Endothelial cell of umbilical vein (primary cell): ENCODE measurements at regions not wholly inside any gene's neighbourhood (a gene's known extent, or its start where the extent isn't known, plus 50 kb on each side); places are given as distances from the start of the nearest gene placed in this dataset.

Experiments
- BruUV-seq: library from RNA; stranded (reverse); fragments of 400-500 nt; replicated peaks from 2 replicates; lab custom pipeline; 2021; lab: Mats Ljungman, UMichigan
- CTCF ChIA-PET: fragments of 300-600, 350-600 bp; sonication (Branson Sonifier 250); formaldehyde crosslinking; loops from one replicate; lab custom pipeline; 2021; ENCODE audit warnings: antibody characterized with exemption, inconsistent platforms; lab: Charles Lee
- POLR2A ChIA-PET: fragments of 300-600, 350-600 bp; sonication (Branson Sonifier 250); formaldehyde crosslinking; loops from one replicate; lab custom pipeline; 2021; ENCODE audit warnings: antibody characterized with exemption, inconsistent platforms; lab: Charles Lee
- DNase-seq: peaks from one replicate; pipeline ENCODE4 v3.0.0-alpha.2; 2011; ENCODE audit warnings: low read depth, low spot score
- FAIRE-seq: peaks from 2 replicates; lab custom pipeline; 2011; peaks lifted over from hg19 to GRCh38; lab: Jason Lieb, UNC
- H2AFZ ChIP-seq: 2 replicates; pipeline ENCODE4 v1.6.0; 2012; ENCODE audit warnings: low read depth, low read length, control low read depth, inconsistent platforms
- H3K27ac ChIP-seq: 2 replicates; pipeline ENCODE4 v1.5.1; 2011; ENCODE audit warnings: low read depth, mild to moderate bottlenecking, control low read depth, low read length, moderate library complexity; ENCODE audit not compliant: insufficient read depth
- H3K27me3 ChIP-seq, 2 experiments: 2 replicates each; pipeline versions ENCODE4 v1.6.0 to v1.6.1; 2011; ENCODE audit warnings: low read length in 2 of 2, mixed read lengths in 1 of 2; ENCODE audit not compliant: control insufficient read depth in 2 of 2, insufficient read depth in 2 of 2
- H3K36me3 ChIP-seq, 2 experiments: 2 replicates in 1 of 2; 3 replicates in 1 of 2; pipeline ENCODE4 v1.5.1; 2011; ENCODE audit warnings: low read length in 2 of 2, mild to moderate bottlenecking in 1 of 2, moderate library complexity in 1 of 2; ENCODE audit not compliant: control insufficient read depth in 2 of 2, insufficient read depth in 2 of 2; ENCODE audit errors: extremely low read depth in 1 of 2
- H3K4me1 ChIP-seq: 3 replicates; pipeline ENCODE4 v1.5.1; 2011; ENCODE audit warnings: mild to moderate bottlenecking, low read length; ENCODE audit not compliant: control insufficient read depth, insufficient read depth; ENCODE audit errors: extremely low read depth
- H3K4me2 ChIP-seq: 2 replicates; pipeline ENCODE4 v1.6.1; 2011; ENCODE audit warnings: low read length, control low read depth, mixed read lengths; ENCODE audit not compliant: insufficient read depth
- H3K4me3 ChIP-seq, 3 experiments: fragments of 200-600 bp in 1 of 3; sonication (generic), shearing (Covaris generic) in 1 of 3; replicated peaks in 1 of 3; 2 replicates each; pipeline ENCODE4 v1.5.1; 2011 to 2016; ENCODE audit warnings: control low read depth in 3 of 3, low read length in 3 of 3, mild to moderate bottlenecking in 2 of 3, inconsistent platforms in 1 of 3, low read depth in 1 of 3, moderate library complexity in 1 of 3; ENCODE audit not compliant: insufficient read depth in 1 of 3
- H3K79me2 ChIP-seq: 2 replicates; pipeline ENCODE4 v1.6.0; 2012; ENCODE audit warnings: low read length, inconsistent platforms; ENCODE audit not compliant: control insufficient read depth, insufficient read depth
- H3K9ac ChIP-seq: replicated peaks from 2 replicates; pipeline ENCODE3; 2011; ENCODE audit warnings: low read length, control low read depth; ENCODE audit not compliant: insufficient read depth; ENCODE audit errors: extremely low read depth
- H3K9me1 ChIP-seq: replicated peaks from 3 replicates; pipeline ENCODE4 v1.6.0; 2011; ENCODE audit warnings: mild to moderate bottlenecking, low read length; ENCODE audit not compliant: control insufficient read depth, insufficient read depth; ENCODE audit errors: extremely low read depth
- H3K9me3 ChIP-seq: replicated peaks from 2 replicates; pipeline ENCODE4 v1.5.1; 2012; ENCODE audit warnings: low read length, inconsistent platforms; ENCODE audit not compliant: control insufficient read depth, insufficient read depth
- H4K20me1 ChIP-seq: replicated peaks from 2 replicates; pipeline ENCODE3; 2011; ENCODE audit warnings: mild to moderate bottlenecking, low read length; ENCODE audit not compliant: control insufficient read depth, insufficient read depth; ENCODE audit errors: extremely low read depth
- EZH2 ChIP-seq: IDR thresholded peaks from 2 replicates; pipeline ENCODE4 v1.6.1; 2012; ENCODE audit warnings: borderline replicate concordance, low read depth, mild to moderate bottlenecking, moderate library complexity, low read length, inconsistent platforms; ENCODE audit not compliant: severe bottlenecking
- FOS ChIP-seq: IDR thresholded peaks from 2 replicates; pipeline ENCODE4 v1.6.1; 2011; ENCODE audit warnings: mild to moderate bottlenecking, low read length, moderate library complexity, borderline replicate concordance; ENCODE audit not compliant: insufficient read depth
- GATA2 ChIP-seq: IDR thresholded peaks from 2 replicates; pipeline ENCODE4 v1.7.0; 2011; ENCODE audit warnings: low read depth, mild to moderate bottlenecking, moderate library complexity, mixed read lengths, low read length; ENCODE audit not compliant: insufficient read length, insufficient read depth
- JUN ChIP-seq: IDR thresholded peaks from 2 replicates; pipeline ENCODE4 v1.6.1; 2011; ENCODE audit warnings: borderline replicate concordance, low read depth; ENCODE audit not compliant: insufficient read length, insufficient read depth
- MYC ChIP-seq: IDR thresholded peaks from one replicate; pipeline ENCODE4 v1.6.1; 2011; ENCODE audit warnings: mild to moderate bottlenecking, low read depth, low read length
- POLR2A ChIP-seq: IDR thresholded peaks from 2 replicates; pipeline ENCODE4 v1.6.1; 2012; ENCODE audit warnings: low read depth, mild to moderate bottlenecking, control low read depth, low read length
- POLR2AphosphoS5 ChIP-seq: IDR thresholded peaks from 2 replicates; pipeline ENCODE4 v1.6.1; 2012; ENCODE audit warnings: low read depth, mild to moderate bottlenecking, control low read depth, low read length, moderate library complexity; ENCODE audit not compliant: insufficient read depth
- dilution Hi-C: fragments of 300-500 bp; cut with MboI; formaldehyde crosslinking; loops from one replicate; pipeline ENCODE4 v1.15.0; 2019; ENCODE audit warnings: low sequenced_read_pairs; ENCODE audit not compliant: extremely low pct_ligation_motif_present
- intact Hi-C: fragments of 100-400 bp; cut with micrococcal nuclease; formaldehyde crosslinking; loops from one replicate; pipeline ENCODE4 v1.10.0; 2022
- TF ChIP-seq, protein P1 (sequence below), 2 donors: IDR thresholded peaks; 1 replicate in 1 of 2; 2 replicates in 1 of 2; pipeline ENCODE4 v1.5.1; 2011; ENCODE audit warnings: low read length in 2 of 2, mild to moderate bottlenecking in 2 of 2, moderate library complexity in 2 of 2, control low read depth in 1 of 2, inconsistent platforms in 1 of 2, low read depth in 1 of 2; ENCODE audit not compliant: insufficient read depth in 1 of 2; ENCODE audit errors: extremely low read depth in 1 of 2
- TF ChIP-seq, protein P2 (sequence below): IDR thresholded peaks from 2 replicates; pipeline ENCODE4 v1.6.1; 2011; ENCODE audit not compliant: insufficient read depth, insufficient read length

DNA sequence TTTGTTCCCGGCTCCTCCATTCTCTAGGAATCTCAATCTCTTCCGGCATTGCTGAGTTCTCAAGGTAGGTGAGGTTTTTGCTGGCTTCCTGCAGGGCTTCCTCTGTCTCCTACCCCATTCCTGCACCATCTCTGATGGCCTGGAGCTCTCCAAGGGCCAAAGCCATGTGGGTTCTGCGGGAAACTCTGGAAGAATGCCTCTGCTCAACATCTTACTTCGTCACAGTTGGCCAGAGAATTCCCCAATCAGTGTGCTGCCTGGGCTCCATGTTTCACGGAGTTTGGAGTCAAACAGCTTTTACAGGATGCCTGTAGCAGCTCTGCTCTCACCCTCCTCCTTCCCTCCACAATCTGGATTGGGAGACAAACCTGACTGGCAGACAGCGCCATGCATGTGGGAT is 253.9 kb upstream of the HES1 start:
- POLR2A ChIA-PET = no interaction called here

DNA sequence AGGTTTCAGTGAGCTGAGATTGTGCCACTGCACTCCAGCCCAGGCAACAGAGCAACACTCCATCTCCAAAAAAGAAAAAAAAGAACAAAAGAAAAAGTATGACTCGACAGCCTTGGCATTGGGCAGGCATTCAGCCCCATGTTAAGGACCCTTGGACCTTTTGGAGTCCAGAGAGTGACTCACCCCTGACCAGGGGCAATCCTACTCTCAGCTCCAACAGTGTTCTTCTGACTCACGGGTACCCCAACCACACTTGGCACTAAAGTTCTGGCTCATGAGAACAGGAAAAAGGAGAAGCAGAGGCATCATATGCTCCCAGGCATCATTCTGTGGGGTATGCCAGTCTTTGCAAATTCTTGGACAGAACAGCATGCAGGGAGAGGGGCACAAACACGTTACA is 252.4 kb upstream of the HES1 start:
- H4K20me1 ChIP-seq = no peaks in the 10 kb centered on the region
- H3K36me3 ChIP-seq = no peaks in the 10 kb centered on the region
- no peak overlapping the region for H2AFZ ChIP-seq
- DNase-seq = peak; percentile 16
- no peaks in the 10 kb centered on the region for H3K79me2 ChIP-seq
- TF ChIP-seq, protein P1, sequence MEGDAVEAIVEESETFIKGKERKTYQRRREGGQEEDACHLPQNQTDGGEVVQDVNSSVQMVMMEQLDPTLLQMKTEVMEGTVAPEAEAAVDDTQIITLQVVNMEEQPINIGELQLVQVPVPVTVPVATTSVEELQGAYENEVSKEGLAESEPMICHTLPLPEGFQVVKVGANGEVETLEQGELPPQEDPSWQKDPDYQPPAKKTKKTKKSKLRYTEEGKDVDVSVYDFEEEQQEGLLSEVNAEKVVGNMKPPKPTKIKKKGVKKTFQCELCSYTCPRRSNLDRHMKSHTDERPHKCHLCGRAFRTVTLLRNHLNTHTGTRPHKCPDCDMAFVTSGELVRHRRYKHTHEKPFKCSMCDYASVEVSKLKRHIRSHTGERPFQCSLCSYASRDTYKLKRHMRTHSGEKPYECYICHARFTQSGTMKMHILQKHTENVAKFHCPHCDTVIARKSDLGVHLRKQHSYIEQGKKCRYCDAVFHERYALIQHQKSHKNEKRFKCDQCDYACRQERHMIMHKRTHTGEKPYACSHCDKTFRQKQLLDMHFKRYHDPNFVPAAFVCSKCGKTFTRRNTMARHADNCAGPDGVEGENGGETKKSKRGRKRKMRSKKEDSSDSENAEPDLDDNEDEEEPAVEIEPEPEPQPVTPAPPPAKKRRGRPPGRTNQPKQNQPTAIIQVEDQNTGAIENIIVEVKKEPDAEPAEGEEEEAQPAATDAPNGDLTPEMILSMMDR (IDR thresholded peaks at IDR 0.05; ENCODE audit: extremely low read depth in 1 of 2, insufficient read depth in 1 of 2, low read depth in 1 of 2, low read length in 2 of 2) = no peak
- TF ChIP-seq GATA2 = no peak
- peak; percentile 39 for TF ChIP-seq JUN
- TF ChIP-seq EZH2 = no peak
- TF ChIP-seq MYC = no peak
- TF ChIP-seq POLR2A = no peak
- TF ChIP-seq POLR2AphosphoS5 = no peak
- peak; percentile 62 for TF ChIP-seq FOS
- TF ChIP-seq, protein P2, sequence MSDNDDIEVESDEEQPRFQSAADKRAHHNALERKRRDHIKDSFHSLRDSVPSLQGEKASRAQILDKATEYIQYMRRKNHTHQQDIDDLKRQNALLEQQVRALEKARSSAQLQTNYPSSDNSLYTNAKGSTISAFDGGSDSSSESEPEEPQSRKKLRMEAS = no peak
- FAIRE-seq = no peak
- no peaks in the 10 kb centered on the region for H3K9me3 ChIP-seq
- no TSS peak for BruUV-seq
- H3K27me3 ChIP-seq = no peaks in the 10 kb centered on the region
- CTCF ChIA-PET = interaction anchor here (1.4 kb wide), 1 partner anchor 432 kb away, joined by 4 read pairs; no protein-coding TSS in a partner anchor
- H3K4me1 ChIP-seq = no peaks in the 10 kb centered on the region
- POLR2A ChIA-PET = interaction anchor here (1.2 kb wide), 1 partner anchor 253 kb away, joined by 3 read pairs; no protein-coding TSS in a partner anchor
- no peak overlapping the region for H3K27ac ChIP-seq
- no peak overlapping the region for H3K4me2 ChIP-seq
- no peaks in the 10 kb centered on the region for H3K9me1 ChIP-seq
- intact Hi-C loops = no loop called here
- H3K4me3 ChIP-seq = no peak overlapping the region
- H3K9ac ChIP-seq = no peak overlapping the region
- dilution Hi-C loops = no loop called here

More for the DNA sequence above, 253.9 kb upstream of the HES1 start:
- no peaks in the 10 kb centered on the region for H3K36me3 ChIP-seq
- DNase-seq (no peak), FAIRE-seq (no peak)
- no peaks in the 10 kb centered on the region for H3K27me3 ChIP-seq
- BruUV-seq = no TSS peak
- H3K9me3 ChIP-seq = no peaks in the 10 kb centered on the region
- no peak overlapping the region for H3K27ac ChIP-seq
- H4K20me1 ChIP-seq = no peaks in the 10 kb centered on the region
- no peak overlapping the region for H3K9ac ChIP-seq
- CTCF ChIA-PET = no interaction called here
- no peak overlapping the region for H3K4me3 ChIP-seq
- no peaks in the 10 kb centered on the region for H3K79me2 ChIP-seq
- no peak overlapping the region for H2AFZ ChIP-seq
- no peak overlapping the region for H3K4me2 ChIP-seq
- TF ChIP-seq POLR2A (no peak), JUN (no peak), GATA2 (no peak)
- TF ChIP-seq, protein P1 (IDR thresholded peaks at IDR 0.05; ENCODE audit: extremely low read depth in 1 of 2, insufficient read depth in 1 of 2, low read depth in 1 of 2, low read length in 2 of 2) = no peak
- intact Hi-C loops (no loop called here), dilution Hi-C loops (no loop called here)
- H3K4me1 ChIP-seq = no peaks in the 10 kb centered on the region
- no peaks in the 10 kb centered on the region for H3K9me1 ChIP-seq
